Ovary (tissue), 3 donors: ENCODE measurements at regions not wholly inside any gene's neighbourhood (a gene's known extent, or its start where the extent isn't known, plus 50 kb on each side); places are given as distances from the start of the nearest gene placed in this dataset.
"Not testable (repeated sequence)": the region's sequence is repeated elsewhere in the genome, so short reads cannot be mapped to it uniquely, and the experiment has no call there.

Source experiments
- EP300 ChIP-seq: sonication (generic); formaldehyde crosslinking; IDR thresholded peaks from one replicate; pipeline ENCODE4 v1.6.1; 2017; ENCODE audit warnings: antibody characterized with exemption
- POLR2A ChIP-seq: fragments of 450-650 bp; IDR thresholded peaks from one replicate; pipeline ENCODE4 v1.6.1; 2017; ENCODE audit warnings: antibody characterized with exemption, mild to moderate bottlenecking, moderate library complexity
- TF ChIP-seq, protein P1 (sequence below), 3 donors: fragments of 450-650 bp in 2 of 3; fragments of 200-600 bp in 1 of 3; IDR thresholded peaks; one replicate each; pipeline versions ENCODE4 v1.5.1 to v1.8.0; 2016 to 2022; ENCODE audit warnings: antibody characterized with exemption in 3 of 3, mild to moderate bottlenecking in 1 of 3
- donor health status: DM: no; HTN: no; CAD: no.

DNA sequence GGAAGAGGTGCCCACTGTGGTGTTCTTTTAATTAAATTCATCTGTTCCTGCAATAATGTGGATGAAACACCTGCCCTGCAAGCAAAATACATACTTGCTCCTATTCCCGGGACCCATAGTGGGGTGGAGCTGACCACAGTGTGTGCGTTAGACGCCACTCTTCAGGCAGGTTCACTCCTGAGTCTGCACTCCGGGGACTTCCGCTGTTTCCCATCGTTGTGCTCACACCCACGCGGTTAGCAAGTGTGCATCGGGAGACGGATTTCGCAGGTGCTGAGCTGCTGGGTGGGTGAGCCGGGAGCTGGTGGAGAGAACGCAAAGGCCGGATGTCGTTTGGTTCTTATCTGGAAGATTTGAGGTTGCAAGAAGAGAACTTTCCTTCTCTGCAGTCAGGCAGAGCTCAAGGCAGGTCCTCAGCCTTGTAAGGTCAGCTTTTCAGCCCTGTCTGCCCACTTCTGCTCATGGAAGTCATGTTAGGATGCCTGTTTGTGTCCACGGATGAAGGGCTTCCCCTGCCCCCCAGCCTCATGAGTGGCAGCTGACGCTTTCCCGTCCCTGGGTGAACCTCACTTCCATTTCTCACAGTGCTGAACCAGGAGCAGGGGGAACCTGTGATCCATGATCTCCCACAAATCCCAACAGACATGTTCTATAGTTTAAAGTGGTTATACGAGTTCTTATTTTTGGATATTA, 193.3 kb upstream of the SULF2 start:
- TF ChIP-seq, protein P1, sequence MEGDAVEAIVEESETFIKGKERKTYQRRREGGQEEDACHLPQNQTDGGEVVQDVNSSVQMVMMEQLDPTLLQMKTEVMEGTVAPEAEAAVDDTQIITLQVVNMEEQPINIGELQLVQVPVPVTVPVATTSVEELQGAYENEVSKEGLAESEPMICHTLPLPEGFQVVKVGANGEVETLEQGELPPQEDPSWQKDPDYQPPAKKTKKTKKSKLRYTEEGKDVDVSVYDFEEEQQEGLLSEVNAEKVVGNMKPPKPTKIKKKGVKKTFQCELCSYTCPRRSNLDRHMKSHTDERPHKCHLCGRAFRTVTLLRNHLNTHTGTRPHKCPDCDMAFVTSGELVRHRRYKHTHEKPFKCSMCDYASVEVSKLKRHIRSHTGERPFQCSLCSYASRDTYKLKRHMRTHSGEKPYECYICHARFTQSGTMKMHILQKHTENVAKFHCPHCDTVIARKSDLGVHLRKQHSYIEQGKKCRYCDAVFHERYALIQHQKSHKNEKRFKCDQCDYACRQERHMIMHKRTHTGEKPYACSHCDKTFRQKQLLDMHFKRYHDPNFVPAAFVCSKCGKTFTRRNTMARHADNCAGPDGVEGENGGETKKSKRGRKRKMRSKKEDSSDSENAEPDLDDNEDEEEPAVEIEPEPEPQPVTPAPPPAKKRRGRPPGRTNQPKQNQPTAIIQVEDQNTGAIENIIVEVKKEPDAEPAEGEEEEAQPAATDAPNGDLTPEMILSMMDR (IDR thresholded peaks at IDR 0.05), result not testable (repeated sequence)
- not testable (repeated sequence) for TF ChIP-seq EP300, POLR2A
